Smooth muscle cell (in vitro differentiated cells): ENCODE measurements at regions not wholly inside any gene's neighbourhood (a gene's known extent, or its start where the extent isn't known, plus 50 kb on each side); places are given as distances from the start of the nearest gene placed in this dataset.

Experiments
- DNase-seq: peaks from one replicate; lab custom pipeline; 2025; ENCODE audit not compliant: unreplicated experiment; lab: John Stamatoyannopoulos, UW
- H2AFZ ChIP-seq: fragments of 200-600 bp; sonication (generic); 2 replicates; pipeline ENCODE4 v1.6.0; 2016; ENCODE audit warnings: antibody characterized with exemption, low read depth, mild to moderate bottlenecking
- H3F3A ChIP-seq: fragments of 200-600 bp; sonication (generic); 2 replicates; pipeline ENCODE4 v1.6.0; 2017; ENCODE audit warnings: antibody characterized with exemption, low read depth
- H3K27ac ChIP-seq: fragments of 200-600 bp; sonication (generic); 2 replicates; pipeline ENCODE4 v1.5.1; 2016; ENCODE audit warnings: low read depth, mild to moderate bottlenecking
- H3K27me3 ChIP-seq: fragments of 200-600 bp; sonication (generic); 2 replicates; pipeline ENCODE4 v1.6.1; 2016; ENCODE audit warnings: low read depth, mild to moderate bottlenecking
- H3K36me3 ChIP-seq: fragments of 200-600 bp; sonication (generic); 2 replicates; pipeline ENCODE4 v1.5.1; 2016; ENCODE audit warnings: low read depth
- H3K4me1 ChIP-seq: fragments of 200-600 bp; sonication (generic); 2 replicates; pipeline ENCODE4 v1.5.1; 2016; ENCODE audit warnings: low read depth
- H3K4me2 ChIP-seq: fragments of 200-600 bp; sonication (generic); 2 replicates; pipeline ENCODE4 v1.6.0; 2016; ENCODE audit warnings: mild to moderate bottlenecking
- H3K4me3 ChIP-seq: fragments of 200-600 bp; sonication (generic); 2 replicates; pipeline ENCODE4 v1.5.1; 2016; ENCODE audit warnings: mild to moderate bottlenecking
- H3K79me2 ChIP-seq: fragments of 200-600 bp; sonication (generic); 2 replicates; pipeline ENCODE4 v1.6.0; 2016; ENCODE audit warnings: low read depth, mild to moderate bottlenecking
- H3K9ac ChIP-seq: fragments of 200-600 bp; sonication (generic); 2 replicates; pipeline ENCODE4 v1.6.0; 2016; ENCODE audit warnings: low read depth
- H3K9me3 ChIP-seq: fragments of 200-600 bp; sonication (generic); replicated peaks from 2 replicates; pipeline ENCODE4 v1.5.1; 2016; ENCODE audit warnings: low read depth
- H4K20me1 ChIP-seq: fragments of 200-600 bp; sonication (generic); 2 replicates; pipeline ENCODE4 v1.6.0; 2016; ENCODE audit warnings: low read depth
- WGBS: methylation state at CpG from one replicate; pipeline ENCODE4 v1.1.7; 2016; ENCODE audit warnings: low lambda C conversion rate; 5-methylcytosine and 5-hydroxymethylcytosine counted together
- TF ChIP-seq, protein P1 (sequence below): fragments of 200-600 bp; sonication (generic); IDR thresholded peaks from 2 replicates; pipeline ENCODE4 v1.5.1; 2017; ENCODE audit warnings: borderline replicate concordance, mild to moderate bottlenecking, antibody characterized with exemption; ENCODE audit not compliant: insufficient read depth, poor library complexity, severe bottlenecking

DNA sequence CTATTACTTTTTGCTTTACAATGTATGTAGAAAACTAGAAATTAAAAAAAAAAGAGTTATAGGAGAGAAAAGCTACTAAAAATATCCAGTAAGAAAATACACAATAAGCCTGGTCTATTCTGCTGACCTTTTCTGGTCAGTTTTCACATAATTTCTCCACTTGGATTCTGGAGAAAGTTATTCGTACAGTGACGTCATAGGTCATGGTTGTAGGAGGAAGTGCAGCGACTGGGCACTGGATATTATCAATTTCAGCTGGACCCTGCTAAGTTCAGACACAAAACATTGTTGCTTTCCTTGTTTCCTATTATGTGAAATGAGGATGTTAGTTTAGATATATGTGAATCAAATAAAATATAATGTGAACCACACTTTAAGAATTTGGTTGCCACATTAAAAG lies 201.2 kb downstream of the MTRR start:
- H3K27ac ChIP-seq: no peak overlapping the region
- no peaks in the 10 kb centered on the region for H3K36me3 ChIP-seq
- no peaks in the 10 kb centered on the region for H3F3A ChIP-seq
- H3K4me1 ChIP-seq: no peaks in the 10 kb centered on the region
- no peak overlapping the region for H3K9ac ChIP-seq
- no peak overlapping the region for H3K4me3 ChIP-seq
- no peak overlapping the region for H3K4me2 ChIP-seq
- no peaks in the 10 kb centered on the region for H4K20me1 ChIP-seq
- H3K79me2 ChIP-seq: no peaks in the 10 kb centered on the region
- no peaks in the 10 kb centered on the region for H3K9me3 ChIP-seq
- H3K27me3 ChIP-seq: no peaks in the 10 kb centered on the region
- TF ChIP-seq, protein P1, sequence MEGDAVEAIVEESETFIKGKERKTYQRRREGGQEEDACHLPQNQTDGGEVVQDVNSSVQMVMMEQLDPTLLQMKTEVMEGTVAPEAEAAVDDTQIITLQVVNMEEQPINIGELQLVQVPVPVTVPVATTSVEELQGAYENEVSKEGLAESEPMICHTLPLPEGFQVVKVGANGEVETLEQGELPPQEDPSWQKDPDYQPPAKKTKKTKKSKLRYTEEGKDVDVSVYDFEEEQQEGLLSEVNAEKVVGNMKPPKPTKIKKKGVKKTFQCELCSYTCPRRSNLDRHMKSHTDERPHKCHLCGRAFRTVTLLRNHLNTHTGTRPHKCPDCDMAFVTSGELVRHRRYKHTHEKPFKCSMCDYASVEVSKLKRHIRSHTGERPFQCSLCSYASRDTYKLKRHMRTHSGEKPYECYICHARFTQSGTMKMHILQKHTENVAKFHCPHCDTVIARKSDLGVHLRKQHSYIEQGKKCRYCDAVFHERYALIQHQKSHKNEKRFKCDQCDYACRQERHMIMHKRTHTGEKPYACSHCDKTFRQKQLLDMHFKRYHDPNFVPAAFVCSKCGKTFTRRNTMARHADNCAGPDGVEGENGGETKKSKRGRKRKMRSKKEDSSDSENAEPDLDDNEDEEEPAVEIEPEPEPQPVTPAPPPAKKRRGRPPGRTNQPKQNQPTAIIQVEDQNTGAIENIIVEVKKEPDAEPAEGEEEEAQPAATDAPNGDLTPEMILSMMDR: no peak
- 78% methylated on average over 3 of the region's 3 CpGs for WGBS
- no peak for DNase-seq
- H2AFZ ChIP-seq: no peak overlapping the region

DNA sequence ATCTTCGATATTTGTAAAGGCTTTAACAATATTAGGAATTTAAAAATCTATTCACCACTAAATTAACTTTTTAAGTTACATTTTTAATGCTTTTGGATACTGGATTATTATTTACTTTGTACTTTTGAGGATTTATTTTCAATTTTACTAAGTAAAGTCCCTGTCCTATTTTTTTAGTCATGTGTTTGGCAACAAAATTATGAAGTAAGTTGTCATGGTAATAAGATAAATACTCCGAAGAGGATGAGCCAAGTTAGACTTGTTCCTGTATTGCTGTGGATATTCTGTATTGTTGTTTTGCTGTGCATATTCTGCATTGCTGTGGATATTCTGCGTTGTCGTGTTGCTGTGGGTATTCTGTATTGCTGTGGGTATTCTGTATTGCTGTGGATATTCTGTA lies 210.1 kb downstream of the MTRR start:
- Histone ChIP-seq H3F3A (no peaks in the 10 kb centered on the region), H3K4me3 (no peak overlapping the region), H3K27me3 (peaks cover 7% of the 10 kb centered on the region), H4K20me1 (no peaks in the 10 kb centered on the region), H3K79me2 (no peaks in the 10 kb centered on the region), H3K27ac (no peak overlapping the region), H3K4me2 (no peak overlapping the region), H2AFZ (no peak overlapping the region), H3K9ac (no peak overlapping the region), H3K4me1 (no peaks in the 10 kb centered on the region), H3K9me3 (no peaks in the 10 kb centered on the region), H3K36me3 (no peaks in the 10 kb centered on the region)
- TF ChIP-seq, protein P1: no peak
- DNase-seq: no peak
- WGBS: 88% methylated on average over 4 of the region's 4 CpGs

DNA sequence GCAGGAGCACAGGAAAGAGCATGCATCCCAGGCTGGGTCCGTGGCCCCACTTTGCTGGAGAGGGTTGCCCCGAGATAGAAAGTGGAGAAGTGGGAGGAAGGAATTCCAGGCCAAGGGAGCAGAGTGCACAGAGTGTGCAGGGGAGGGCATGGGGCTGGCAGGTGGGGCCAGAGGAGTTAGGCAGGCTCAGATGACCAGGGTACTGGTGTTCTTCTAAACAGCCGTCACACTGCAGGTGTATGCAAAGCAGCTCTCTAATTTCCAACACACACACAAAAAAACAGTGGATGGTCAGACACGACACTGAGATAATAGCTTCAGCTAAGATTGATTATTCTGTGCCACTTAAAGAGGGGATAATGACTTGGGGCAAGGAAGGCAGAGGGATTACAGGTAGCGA lies 212.2 kb downstream of the MTRR start:
- Histone ChIP-seq H3K9ac (no peak overlapping the region), H3K27ac (no peak overlapping the region), H3K4me3 (no peak overlapping the region), H3K27me3 (peaks cover 7% of the 10 kb centered on the region), H3K9me3 (no peaks in the 10 kb centered on the region), H3K4me1 (no peaks in the 10 kb centered on the region), H3K4me2 (no peak overlapping the region), H4K20me1 (no peaks in the 10 kb centered on the region), H2AFZ (no peak overlapping the region), H3K79me2 (no peaks in the 10 kb centered on the region), H3K36me3 (no peaks in the 10 kb centered on the region), H3F3A (no peaks in the 10 kb centered on the region)
- TF ChIP-seq, protein P1: no peak
- 78% methylated on average over 5 of the region's 5 CpGs for WGBS
- no peak for DNase-seq

DNA sequence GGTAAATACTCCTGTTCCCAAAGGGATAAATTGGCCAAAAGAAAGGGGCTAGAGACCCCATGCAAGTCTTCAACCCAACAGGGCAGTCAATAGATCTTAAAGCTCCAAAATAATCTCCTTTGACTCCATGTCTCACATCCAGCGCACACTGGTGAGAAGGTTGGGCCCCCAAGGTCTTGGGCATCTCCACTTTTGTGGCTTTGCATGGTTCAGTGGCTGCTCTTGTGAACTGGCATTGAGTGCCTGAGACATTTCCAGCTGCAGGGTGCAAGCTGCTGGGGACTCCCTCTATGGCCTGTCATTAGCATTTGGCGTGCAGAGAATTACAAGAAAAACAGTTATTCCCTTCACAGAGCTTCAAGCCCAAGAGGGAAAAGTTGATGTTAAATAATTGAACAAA lies 224.7 kb downstream of the MTRR start:
- no peaks in the 10 kb centered on the region for H3K4me1 ChIP-seq
- no peak for DNase-seq
- H3K79me2 ChIP-seq: no peaks in the 10 kb centered on the region
- TF ChIP-seq, protein P1: no peak
- H3K27ac ChIP-seq: no peak overlapping the region
- no peaks in the 10 kb centered on the region for H3K27me3 ChIP-seq
- no peak overlapping the region for H3K4me2 ChIP-seq
- H3K9ac ChIP-seq: no peak overlapping the region
- 81% methylated on average over 2 of the region's 2 CpGs for WGBS
- no peak overlapping the region for H2AFZ ChIP-seq
- H3K36me3 ChIP-seq: no peaks in the 10 kb centered on the region
- no peaks in the 10 kb centered on the region for H4K20me1 ChIP-seq
- H3K4me3 ChIP-seq: no peak overlapping the region
- no peaks in the 10 kb centered on the region for H3K9me3 ChIP-seq
- no peaks in the 10 kb centered on the region for H3F3A ChIP-seq
